ENCODE measurements at regions not wholly inside any gene's neighbourhood (a gene's known extent, or its start where the extent isn't known, plus 50 kb on each side); places are given as distances from the start of the nearest gene placed in this dataset.

- no peaks in the 10 kb centered on the region for H3K36me3 ChIP-seq (ENCODE audit: control insufficient read depth, insufficient read depth, low read length)
- H3K27me3 ChIP-seq (replicated peaks; ENCODE audit: control insufficient read depth, insufficient read depth, low read length), result no peaks in the 10 kb centered on the region
- H3K4me1 Mint-ChIP-seq (ENCODE audit: low read depth, unreplicated experiment), result no peaks in the 10 kb centered on the region
- intact Hi-C loops (cut with micrococcal nuclease; ENCODE audit: unreplicated experiment), result no loop called here
- no peak for DNase-seq
- no peak for TF ChIP-seq CTCF (IDR thresholded peaks at IDR 0.05; ENCODE audit: insufficient read depth in 1 of 2, low read depth in 1 of 2, low read length in 1 of 2, severe bottlenecking in 1 of 2, unreplicated experiment in 1 of 2)
- ChIA-PET CTCF (interaction anchor here (0.6 kb wide), 1 partner anchor 57 kb away, joined by 3 read pairs; no protein-coding TSS in a partner anchor), POLR2A (no interaction called here)
- H3K36me3 Mint-ChIP-seq (ENCODE audit: insufficient read depth, unreplicated experiment), result no peaks in the 10 kb centered on the region
- H3K4me1 ChIP-seq, result peaks cover 10% of the 10 kb centered on the region; the same call in 1 of the 2 replicates
- no peaks in the 10 kb centered on the region for H3K9me3 Mint-ChIP-seq (ENCODE audit: unreplicated experiment)
- peaks cover 4% of the 10 kb centered on the region for H3K27me3 Mint-ChIP-seq (ENCODE audit: insufficient read depth, unreplicated experiment)
- no peak overlapping the region for H3K4me3 ChIP-seq (ENCODE audit: low read depth, low read length)
- H3K4me3 Mint-ChIP-seq (ENCODE audit: unreplicated experiment), result no peak overlapping the region
- no TSS peak for BruUV-seq (replicated peaks)
- H3K27ac Mint-ChIP-seq (ENCODE audit: unreplicated experiment), result no peak overlapping the region
- H3K9me3 ChIP-seq, result no peaks in the 10 kb centered on the region
Measured at GRCh38 chr6:163915131-163915530, 500.6 kb downstream of the QKI start.

- no peaks in the 10 kb centered on the region for H3K4me1 ChIP-seq
- H3K9me3 ChIP-seq, result no peaks in the 10 kb centered on the region
- DNase-seq, result no peak
- no peaks in the 10 kb centered on the region for H3K9me3 Mint-ChIP-seq (ENCODE audit: unreplicated experiment)
- intact Hi-C loops (cut with micrococcal nuclease; ENCODE audit: unreplicated experiment), result no loop called here
- BruUV-seq (replicated peaks), result no TSS peak
- no peak overlapping the region for H3K4me3 Mint-ChIP-seq (ENCODE audit: unreplicated experiment)
- ChIA-PET CTCF (no interaction called here), POLR2A (no interaction called here)
- H3K4me3 ChIP-seq (ENCODE audit: low read depth, low read length), result no peak overlapping the region
- H3K27ac Mint-ChIP-seq (ENCODE audit: unreplicated experiment), result no peak overlapping the region
- no peaks in the 10 kb centered on the region for H3K27me3 ChIP-seq (replicated peaks; ENCODE audit: control insufficient read depth, insufficient read depth, low read length)
- H3K36me3 ChIP-seq (ENCODE audit: control insufficient read depth, insufficient read depth, low read length), result no peaks in the 10 kb centered on the region
- H3K27me3 Mint-ChIP-seq (ENCODE audit: insufficient read depth, unreplicated experiment), result peaks cover 8% of the 10 kb centered on the region
- no peak for TF ChIP-seq CTCF (IDR thresholded peaks at IDR 0.05; ENCODE audit: insufficient read depth in 1 of 2, low read depth in 1 of 2, low read length in 1 of 2, severe bottlenecking in 1 of 2, unreplicated experiment in 1 of 2)
- H3K36me3 Mint-ChIP-seq (ENCODE audit: insufficient read depth, unreplicated experiment), result no peaks in the 10 kb centered on the region
- H3K4me1 Mint-ChIP-seq (ENCODE audit: low read depth, unreplicated experiment), result no peaks in the 10 kb centered on the region
Measured at GRCh38 chr6:163913045-163913444, 498.5 kb downstream of the QKI start.

GRCh38 chr6:163906006-163906710 lies 491.6 kb downstream of the QKI start:
- H3K36me3 Mint-ChIP-seq (ENCODE audit: insufficient read depth, unreplicated experiment), result no peaks in the 10 kb centered on the region
- intact Hi-C loops (cut with micrococcal nuclease; ENCODE audit: unreplicated experiment), result no loop called here
- Histone ChIP-seq H3K36me3 (ENCODE audit: control insufficient read depth, insufficient read depth, low read length) (no peaks in the 10 kb centered on the region), H3K9me3 (no peaks in the 10 kb centered on the region), H3K27me3 (replicated peaks; ENCODE audit: control insufficient read depth, insufficient read depth, low read length) (no peaks in the 10 kb centered on the region), H3K4me1 (no peaks in the 10 kb centered on the region), H3K4me3 (ENCODE audit: low read depth, low read length) (no peak overlapping the region)
- H3K4me1 Mint-ChIP-seq (ENCODE audit: low read depth, unreplicated experiment), result no peaks in the 10 kb centered on the region
- no peak for DNase-seq
- peaks cover 12% of the 10 kb centered on the region for H3K27me3 Mint-ChIP-seq (ENCODE audit: insufficient read depth, unreplicated experiment)
- no peaks in the 10 kb centered on the region for H3K9me3 Mint-ChIP-seq (ENCODE audit: unreplicated experiment)
- TF ChIP-seq CTCF (IDR thresholded peaks at IDR 0.05; ENCODE audit: insufficient read depth in 1 of 2, low read depth in 1 of 2, low read length in 1 of 2, severe bottlenecking in 1 of 2, unreplicated experiment in 1 of 2), result no peak
- POLR2A ChIA-PET, result no interaction called here
- BruUV-seq (replicated peaks), result no TSS peak
- H3K27ac Mint-ChIP-seq (ENCODE audit: unreplicated experiment), result no peak overlapping the region
- no peak overlapping the region for H3K4me3 Mint-ChIP-seq (ENCODE audit: unreplicated experiment)
- CTCF ChIA-PET, result no interaction called here

All from Caco-2 (cell line).